ENCODE measurements at regions not wholly inside any gene's neighbourhood (a gene's known extent, or its start where the extent isn't known, plus 50 kb on each side); places are given as distances from the start of the nearest gene placed in this dataset.

DNA sequence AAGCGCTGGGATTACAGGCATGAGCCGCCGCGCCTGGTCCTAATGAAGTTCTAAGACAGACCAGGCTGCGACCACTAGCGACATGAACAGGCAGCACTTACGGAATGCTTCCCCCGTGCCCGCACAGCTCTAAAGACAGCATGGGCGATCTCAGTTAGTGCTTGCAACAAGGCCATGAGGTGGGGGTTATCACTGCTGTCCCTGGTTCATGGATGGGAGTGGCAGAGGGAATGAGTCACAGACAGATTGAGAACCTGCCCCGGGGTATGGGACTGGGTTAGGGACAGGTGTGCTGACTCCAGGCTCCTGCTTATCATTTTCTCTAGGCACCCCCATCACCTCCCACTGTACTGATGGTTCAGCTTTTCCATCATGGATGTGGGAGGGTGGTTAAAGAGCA lies 160.9 kb downstream of the VRK1 start:
- H3K4me1 ChIP-seq, result peaks cover 0 to 3% (median 0%) of the 10 kb centered on the region in 4 donors
- 95% methylated on average over 11 of the region's 11 CpGs for WGBS, 2 donors
- H3K27me3 ChIP-seq, result no peaks in the 10 kb centered on the region
- no peak overlapping the region for H3K4me3 ChIP-seq
- H3K27ac ChIP-seq, result no peak overlapping the region
- no peaks in the 10 kb centered on the region for H3K36me3 ChIP-seq
- peaks cover 0 to 21% (median 2%) of the 10 kb centered on the region in 4 donors for H3K9me3 ChIP-seq
- no peak for TF ChIP-seq POLR2A (IDR thresholded peaks at IDR 0.05)
- no peak for TF ChIP-seq EP300 (IDR thresholded peaks at IDR 0.05)
- TF ChIP-seq, protein P1, sequence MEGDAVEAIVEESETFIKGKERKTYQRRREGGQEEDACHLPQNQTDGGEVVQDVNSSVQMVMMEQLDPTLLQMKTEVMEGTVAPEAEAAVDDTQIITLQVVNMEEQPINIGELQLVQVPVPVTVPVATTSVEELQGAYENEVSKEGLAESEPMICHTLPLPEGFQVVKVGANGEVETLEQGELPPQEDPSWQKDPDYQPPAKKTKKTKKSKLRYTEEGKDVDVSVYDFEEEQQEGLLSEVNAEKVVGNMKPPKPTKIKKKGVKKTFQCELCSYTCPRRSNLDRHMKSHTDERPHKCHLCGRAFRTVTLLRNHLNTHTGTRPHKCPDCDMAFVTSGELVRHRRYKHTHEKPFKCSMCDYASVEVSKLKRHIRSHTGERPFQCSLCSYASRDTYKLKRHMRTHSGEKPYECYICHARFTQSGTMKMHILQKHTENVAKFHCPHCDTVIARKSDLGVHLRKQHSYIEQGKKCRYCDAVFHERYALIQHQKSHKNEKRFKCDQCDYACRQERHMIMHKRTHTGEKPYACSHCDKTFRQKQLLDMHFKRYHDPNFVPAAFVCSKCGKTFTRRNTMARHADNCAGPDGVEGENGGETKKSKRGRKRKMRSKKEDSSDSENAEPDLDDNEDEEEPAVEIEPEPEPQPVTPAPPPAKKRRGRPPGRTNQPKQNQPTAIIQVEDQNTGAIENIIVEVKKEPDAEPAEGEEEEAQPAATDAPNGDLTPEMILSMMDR (IDR thresholded peaks at IDR 0.05), result no peak
- DNase-seq (ENCODE audit: low spot score in 2 of 2), result no peak

DNA sequence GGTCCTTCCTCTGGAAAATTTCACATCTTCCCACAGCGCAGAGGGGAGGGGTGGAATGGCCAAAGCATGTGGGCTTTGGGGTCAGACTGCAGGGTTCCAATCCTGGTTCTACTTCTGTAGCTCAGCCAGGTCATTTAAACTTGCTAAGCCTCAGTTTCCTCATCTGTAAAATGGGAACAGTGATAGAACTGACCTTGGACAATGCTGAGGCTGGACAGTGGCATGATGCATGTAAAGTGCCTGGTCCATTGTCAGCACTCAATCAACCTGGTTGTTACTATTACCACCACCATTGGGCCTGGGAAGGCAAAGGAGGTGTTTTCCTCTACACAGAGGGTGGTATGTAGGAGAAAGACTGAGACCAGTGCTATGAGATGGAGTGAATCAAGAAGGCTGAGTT lies 162.8 kb downstream of the VRK1 start:
- TF ChIP-seq EP300 (IDR thresholded peaks at IDR 0.05), result no peak
- TF ChIP-seq, protein P1 (IDR thresholded peaks at IDR 0.05), result no peak
- no peak for TF ChIP-seq POLR2A (IDR thresholded peaks at IDR 0.05)
- no peaks in the 10 kb centered on the region for H3K36me3 ChIP-seq
- H3K27me3 ChIP-seq, result no peaks in the 10 kb centered on the region
- H3K27ac ChIP-seq, result no peak overlapping the region
- peaks cover 0 to 30% (median 2%) of the 10 kb centered on the region in 4 donors for H3K9me3 ChIP-seq
- H3K4me3 ChIP-seq, result no peak overlapping the region
- DNase-seq (ENCODE audit: low spot score in 2 of 2), result no peak
- peaks cover 0 to 5% (median 0%) of the 10 kb centered on the region in 4 donors for H3K4me1 ChIP-seq
- WGBS, 2 donors, result 0 to 5% methylated on average over 1 of the region's 1 CpG

DNA sequence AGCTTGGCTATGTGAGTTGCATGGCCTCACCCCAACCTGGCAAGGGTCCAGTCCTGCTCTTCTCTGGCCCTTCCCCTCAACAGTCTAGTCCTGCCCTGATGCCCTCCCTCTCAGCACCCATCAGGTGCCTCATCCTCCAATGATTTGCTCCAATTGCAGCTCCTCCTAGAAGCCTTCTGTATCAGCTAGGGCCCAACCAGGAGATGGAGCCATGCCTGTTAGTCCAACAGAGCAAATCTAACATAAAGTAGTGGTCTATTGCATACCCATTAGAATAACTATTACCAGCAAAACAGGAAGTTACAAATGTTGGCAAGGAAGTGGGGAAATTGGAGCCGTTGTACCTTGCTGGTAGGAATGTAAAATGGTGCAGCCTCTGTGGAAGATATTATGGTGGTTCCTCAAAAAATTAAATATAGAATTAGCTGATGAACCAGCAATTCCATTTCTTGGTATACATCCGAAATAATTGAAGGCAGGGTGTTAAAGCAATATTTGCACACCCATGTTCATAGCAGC lies 163.5 kb downstream of the VRK1 start:
- Histone ChIP-seq H3K4me1 (peaks cover 0 to 5% (median 0%) of the 10 kb centered on the region in 4 donors), H3K36me3 (no peaks in the 10 kb centered on the region), H3K9me3 (peaks cover 0 to 30% (median 2%) of the 10 kb centered on the region in 4 donors), H3K27me3 (no peaks in the 10 kb centered on the region), H3K4me3 (no peak overlapping the region), H3K27ac (no peak overlapping the region)
- 78 to 83% methylated on average over 2 of the region's 2 CpGs for WGBS, 2 donors
- TF ChIP-seq EP300 (IDR thresholded peaks at IDR 0.05), result no peak
- TF ChIP-seq, protein P1 (IDR thresholded peaks at IDR 0.05), result no peak
- DNase-seq (ENCODE audit: low spot score in 2 of 2), result no peak

DNA sequence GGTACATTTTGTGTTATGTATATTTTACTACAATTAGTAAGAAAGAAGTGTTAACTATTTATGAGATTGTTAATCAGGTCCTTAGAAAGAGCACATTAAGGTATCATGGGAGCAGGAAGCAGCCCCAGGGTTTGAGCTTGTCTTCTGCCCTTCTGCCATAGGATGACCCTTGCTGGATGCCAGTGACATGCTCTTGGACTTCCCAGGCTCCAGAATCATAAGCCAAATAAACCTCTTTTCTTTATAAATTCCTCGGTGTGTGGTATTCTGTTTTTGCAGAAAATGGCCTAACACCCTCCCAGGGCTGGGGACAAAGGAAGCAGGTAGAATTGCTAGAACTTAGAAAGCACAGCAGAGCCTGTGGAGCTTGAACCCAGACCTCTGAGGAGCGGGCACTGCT lies 164.7 kb downstream of the VRK1 start:
- peaks cover 0 to 5% (median 0%) of the 10 kb centered on the region in 4 donors for H3K4me1 ChIP-seq
- no peak overlapping the region for H3K4me3 ChIP-seq
- DNase-seq (ENCODE audit: low spot score in 2 of 2), result no peak
- TF ChIP-seq, protein P1 (IDR thresholded peaks at IDR 0.05), result no peak
- TF ChIP-seq POLR2A (IDR thresholded peaks at IDR 0.05) (no peak), EP300 (IDR thresholded peaks at IDR 0.05) (no peak)
- H3K27me3 ChIP-seq, result no peaks in the 10 kb centered on the region
- no peak overlapping the region for H3K27ac ChIP-seq
- WGBS, 2 donors, result 45 to 46% methylated on average over 2 of the region's 2 CpGs
- H3K36me3 ChIP-seq, result no peaks in the 10 kb centered on the region
- peaks cover 0 to 33% (median 2%) of the 10 kb centered on the region in 4 donors for H3K9me3 ChIP-seq

DNA sequence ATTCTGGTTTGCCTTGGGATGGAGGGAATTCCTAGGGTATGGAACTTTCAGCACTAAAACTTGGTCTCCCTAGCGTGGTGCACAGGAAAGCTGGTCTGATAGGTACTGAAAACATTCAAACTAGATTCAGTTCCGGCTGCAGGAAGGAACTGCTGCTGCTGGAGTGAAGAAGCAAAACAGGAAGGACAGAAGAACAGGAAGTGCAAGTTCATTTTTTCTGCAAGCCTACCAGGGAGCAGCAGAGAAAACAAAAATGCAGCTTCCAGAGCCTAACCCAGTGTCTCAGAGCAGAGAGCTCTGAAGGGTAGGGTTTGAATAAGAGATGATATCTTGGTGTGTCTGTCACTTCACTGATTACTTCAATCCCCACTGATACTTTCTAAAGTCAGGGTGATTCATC lies 165.2 kb downstream of the VRK1 start:
- no peak for DNase-seq (ENCODE audit: low spot score in 2 of 2)
- peaks cover 0 to 37% (median 2%) of the 10 kb centered on the region in 4 donors for H3K9me3 ChIP-seq
- no peaks in the 10 kb centered on the region for H3K27me3 ChIP-seq
- H3K4me1 ChIP-seq, result peaks cover 0 to 5% (median 0%) of the 10 kb centered on the region in 4 donors
- no peak overlapping the region for H3K27ac ChIP-seq
- no peak overlapping the region for H3K4me3 ChIP-seq
- TF ChIP-seq EP300 (IDR thresholded peaks at IDR 0.05) (no peak), POLR2A (IDR thresholded peaks at IDR 0.05) (no peak)
- TF ChIP-seq, protein P1 (IDR thresholded peaks at IDR 0.05), result no peak
- WGBS, 2 donors, result 65 to 70% methylated on average over 2 of the region's 2 CpGs
- no peaks in the 10 kb centered on the region for H3K36me3 ChIP-seq
